Fibroblast of skin of left quadriceps (primary cell): ENCODE measurements at regions not wholly inside any gene's neighbourhood (a gene's known extent, or its start where the extent isn't known, plus 50 kb on each side); places are given as distances from the start of the nearest gene placed in this dataset.
A peak's percentile ranks its signal among the peaks of the same experiment; 100 is the strongest.
"Not testable (repeated sequence)": the region's sequence is repeated elsewhere in the genome, so short reads cannot be mapped to it uniquely, and the experiment has no call there.

Experiments used
- DNase-seq, 2 experiments: peaks; one replicate each; pipeline ENCODE4 v3.0.0-alpha.2; 2013; ENCODE audit warnings: low read depth in 2 of 2

DNA sequence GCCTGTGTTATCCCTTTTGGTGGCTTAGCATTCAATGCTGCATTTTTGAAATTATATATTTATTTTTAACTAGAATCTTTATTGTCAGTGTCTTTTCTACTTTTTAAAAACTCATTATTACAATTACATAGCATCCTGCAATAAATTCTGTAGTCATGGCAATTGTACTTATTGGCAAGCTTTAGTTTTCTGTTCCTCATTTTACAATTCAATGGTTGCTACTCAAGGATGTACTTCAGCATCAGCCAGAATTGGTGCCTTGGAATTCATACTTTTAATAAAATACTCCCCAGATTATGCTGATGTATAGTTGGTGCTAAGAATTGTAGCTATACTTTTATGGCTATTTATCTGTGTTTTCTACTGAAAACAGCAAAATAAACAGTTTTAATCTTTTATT is 1756.8 kb upstream of the SEL1L start:
- no peak for DNase-seq

DNA sequence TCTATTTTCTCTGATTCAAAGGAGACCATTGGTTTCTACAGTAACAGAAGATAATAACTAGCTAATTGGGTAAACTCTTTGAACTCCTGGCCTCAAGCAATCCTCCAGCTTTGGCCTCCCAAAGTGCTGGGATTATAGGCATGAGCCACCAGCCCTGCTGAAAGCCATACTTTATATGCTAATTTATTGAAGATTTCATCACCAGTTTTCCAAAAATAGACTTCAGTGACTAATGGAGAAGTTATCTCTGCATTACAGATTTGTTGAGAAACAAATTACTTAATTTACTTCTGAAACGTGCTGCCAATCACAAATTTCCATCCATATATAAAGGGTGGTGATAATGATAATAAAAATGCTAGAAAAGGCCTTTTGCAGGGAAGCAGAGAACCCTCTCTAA is 1758.1 kb upstream of the SEL1L start:
- DNase-seq = peak; percentile 43 to 46

DNA sequence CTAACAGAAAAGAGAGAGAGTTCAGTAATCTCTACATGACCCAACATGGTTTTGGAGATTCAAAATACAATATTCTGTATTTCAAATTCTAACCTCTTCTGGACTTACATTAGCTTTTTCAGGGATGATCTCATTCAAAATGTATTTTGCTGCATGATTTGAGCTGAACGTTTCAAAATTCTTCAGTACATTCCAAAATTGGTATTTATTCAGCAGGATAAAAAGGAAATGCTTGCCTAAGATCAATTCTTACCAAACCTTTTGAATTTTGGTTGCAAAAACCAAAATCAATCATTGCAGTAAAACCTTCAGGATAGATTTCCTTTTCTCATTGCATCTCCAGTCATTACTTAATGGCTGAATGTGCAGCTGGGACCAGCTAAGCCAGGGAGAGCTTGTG is 1761.3 kb upstream of the SEL1L start:
- peak; percentile 74 to 75 for DNase-seq

DNA sequence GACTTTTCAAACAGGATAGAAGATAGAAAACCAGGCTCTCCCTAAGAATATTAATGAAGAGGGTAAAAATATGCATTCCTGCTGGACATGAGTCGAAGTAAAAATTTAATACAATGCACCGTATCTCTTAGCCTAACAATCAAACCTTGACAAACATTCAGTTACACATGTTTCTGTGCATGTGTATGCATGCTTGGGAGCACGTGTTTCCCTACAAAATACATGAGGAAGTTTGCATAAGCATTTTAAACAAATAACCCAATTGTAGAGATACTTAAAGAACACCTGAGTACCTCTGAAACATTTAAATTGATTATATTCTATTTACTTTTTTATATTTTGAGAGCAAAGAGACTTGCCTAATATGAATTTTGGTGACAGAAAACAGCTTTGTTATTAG is 1763.7 kb upstream of the SEL1L start:
- DNase-seq = no peak

DNA sequence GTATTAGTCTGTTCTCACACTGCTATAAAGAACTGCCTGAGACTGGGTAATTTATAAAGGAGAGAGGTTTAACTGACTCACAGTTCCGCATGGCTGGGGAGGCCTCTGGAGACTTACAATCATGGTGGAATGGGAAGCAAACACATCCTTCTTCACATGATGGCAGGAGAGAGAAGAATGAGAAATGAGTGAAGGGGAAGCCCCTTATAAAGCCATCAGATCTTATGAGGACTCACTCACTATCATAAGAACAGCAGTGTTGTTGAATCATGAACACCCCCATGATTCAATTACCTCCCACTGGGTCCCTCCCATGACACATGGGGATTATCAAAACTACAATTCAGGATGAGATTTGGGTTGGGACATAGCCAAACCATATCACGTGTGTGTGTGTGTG is 1764.4 kb upstream of the SEL1L start:
- DNase-seq = not testable (repeated sequence)

DNA sequence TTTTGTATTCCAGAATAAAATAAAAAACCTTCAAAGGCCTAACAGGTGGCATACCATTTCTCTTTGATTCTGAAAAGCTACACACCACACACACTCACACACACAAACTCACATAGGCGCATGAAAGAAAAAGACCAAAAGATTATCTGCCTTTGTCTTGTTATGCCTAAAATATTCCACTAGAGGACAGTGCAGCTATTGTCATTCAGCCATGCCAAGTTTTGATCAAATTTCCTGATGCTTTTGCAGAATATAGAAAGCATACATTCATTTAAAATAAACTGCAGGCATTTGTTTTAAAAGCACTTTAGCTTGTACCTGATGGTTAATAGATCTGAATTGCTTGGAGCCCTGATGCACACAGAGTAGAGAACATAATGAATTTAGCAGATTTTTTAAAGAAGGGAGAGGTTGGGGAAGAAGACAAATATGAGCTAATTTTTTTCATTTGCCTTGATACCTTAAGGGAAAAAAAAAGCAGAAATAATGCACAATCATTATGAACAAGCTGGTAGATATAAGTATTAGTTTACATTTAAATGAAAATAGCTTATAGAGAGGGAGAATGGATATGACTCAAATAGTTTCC is 1766.9 kb upstream of the SEL1L start:
- DNase-seq = peak; percentile 32 to 40

DNA sequence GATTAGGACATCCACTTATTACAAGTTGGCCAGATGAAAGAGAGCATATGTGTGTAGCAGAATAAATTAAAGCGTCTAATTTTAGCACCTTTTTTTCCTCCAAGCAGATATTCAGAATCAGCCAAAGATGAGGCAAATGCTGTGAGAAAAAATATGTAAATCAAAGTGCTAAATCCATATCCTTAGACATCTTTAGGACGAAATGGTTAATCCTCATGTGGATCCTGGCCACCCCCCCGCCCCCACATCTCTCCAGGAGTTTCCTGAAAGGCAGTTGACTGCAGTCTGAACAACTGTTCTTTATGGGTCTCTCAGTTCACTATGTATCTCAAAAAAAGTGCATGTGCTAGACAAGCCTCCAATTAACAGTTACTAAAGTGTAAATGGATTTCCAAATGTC is 1768.1 kb upstream of the SEL1L start:
- no peak for DNase-seq

DNA sequence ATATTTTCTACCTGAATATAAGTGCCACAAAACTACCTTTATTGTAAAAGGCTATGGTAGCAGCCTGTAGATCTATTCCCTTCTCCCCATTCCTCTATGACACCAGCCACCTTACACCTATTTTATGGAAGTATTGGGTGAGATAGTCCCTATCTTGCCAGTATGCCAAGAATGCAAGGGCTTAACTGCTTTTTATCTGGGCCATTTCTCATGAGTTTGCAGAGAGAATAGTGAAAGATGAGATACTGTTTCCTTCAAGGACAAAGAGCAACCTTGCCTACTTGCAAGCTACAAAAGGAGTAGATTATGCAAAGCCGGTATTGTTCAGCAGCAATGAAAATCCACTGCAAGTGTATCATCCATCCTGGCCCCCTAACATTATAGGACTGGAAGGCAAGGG is 1775.6 kb upstream of the SEL1L start:
- DNase-seq = no peak

DNA sequence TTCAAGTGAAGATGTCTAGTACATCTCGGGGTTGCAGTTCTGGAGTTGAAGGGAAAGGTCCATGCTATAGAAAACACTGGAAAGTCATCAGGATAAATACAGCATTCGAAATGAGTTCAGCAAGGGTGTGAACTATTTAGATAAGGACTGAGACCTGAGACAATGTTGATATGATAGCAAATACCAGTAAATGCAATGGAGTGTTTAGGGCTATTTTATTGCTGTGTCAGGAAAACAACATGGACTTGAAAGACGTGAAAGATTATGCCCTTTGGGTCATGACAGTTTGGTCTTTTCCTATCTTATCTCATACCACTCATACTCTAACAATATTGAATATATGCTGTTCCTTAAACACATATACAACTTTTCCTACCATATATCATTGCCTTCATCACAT is 1776.2 kb upstream of the SEL1L start:
- no peak for DNase-seq

DNA sequence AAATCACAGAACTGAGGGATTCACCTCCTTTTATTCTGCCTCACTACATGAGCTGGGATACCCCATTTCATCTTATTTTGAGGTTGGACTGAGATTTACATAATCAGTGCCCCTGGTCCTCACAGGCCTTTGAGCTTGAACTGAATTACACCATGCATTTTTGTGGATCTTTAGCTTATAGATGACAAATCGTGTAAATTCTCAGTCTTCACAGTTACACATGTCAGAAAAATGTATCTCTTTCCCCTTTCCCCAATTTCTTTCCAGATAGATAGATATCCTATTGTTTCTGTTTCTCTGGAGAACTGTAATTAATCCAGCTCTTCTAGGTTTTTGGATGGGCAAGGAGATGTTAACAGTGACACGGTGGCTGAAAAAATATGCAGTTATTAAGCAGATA is 1778.9 kb upstream of the SEL1L start:
- DNase-seq = peak in 1 of 2 experiments; percentile 12

DNA sequence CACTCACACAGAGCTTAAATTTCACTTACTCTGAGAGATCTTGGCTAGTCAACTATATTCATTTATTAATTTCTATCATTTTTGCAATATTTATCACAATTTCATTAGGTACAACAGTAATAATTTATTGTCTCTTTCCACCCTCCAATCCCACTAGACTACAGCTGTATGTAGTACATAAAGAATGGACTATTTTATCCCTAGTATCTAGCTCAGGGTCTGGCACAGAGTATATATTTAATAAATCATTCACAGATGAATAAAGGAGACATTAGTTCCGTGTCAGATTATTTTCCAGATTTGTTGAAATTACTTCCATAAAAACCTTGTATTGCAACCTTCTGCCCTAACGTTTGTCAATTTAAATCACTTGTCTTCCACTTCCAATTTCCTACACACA is 1781.1 kb upstream of the SEL1L start:
- DNase-seq = no peak

DNA sequence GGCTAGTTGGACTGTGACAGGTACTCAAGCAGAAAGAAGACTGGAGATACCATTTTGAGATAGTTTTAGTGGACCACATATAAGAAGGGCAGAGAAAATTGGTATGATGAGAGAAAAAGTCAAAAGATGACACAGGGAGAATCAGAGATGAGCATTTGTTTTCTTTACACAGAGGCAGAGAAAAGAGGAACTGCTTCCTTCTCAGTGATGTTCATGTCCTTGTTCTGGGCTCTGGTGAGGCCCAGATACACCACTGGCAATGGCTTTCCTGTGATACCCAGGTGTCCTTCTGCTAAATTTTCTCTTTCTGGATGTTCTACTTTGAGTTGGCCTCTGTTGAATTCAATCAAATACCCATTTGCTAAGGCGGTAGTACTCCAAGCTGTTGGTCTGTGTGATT is 1782.7 kb upstream of the SEL1L start:
- no peak for DNase-seq

DNA sequence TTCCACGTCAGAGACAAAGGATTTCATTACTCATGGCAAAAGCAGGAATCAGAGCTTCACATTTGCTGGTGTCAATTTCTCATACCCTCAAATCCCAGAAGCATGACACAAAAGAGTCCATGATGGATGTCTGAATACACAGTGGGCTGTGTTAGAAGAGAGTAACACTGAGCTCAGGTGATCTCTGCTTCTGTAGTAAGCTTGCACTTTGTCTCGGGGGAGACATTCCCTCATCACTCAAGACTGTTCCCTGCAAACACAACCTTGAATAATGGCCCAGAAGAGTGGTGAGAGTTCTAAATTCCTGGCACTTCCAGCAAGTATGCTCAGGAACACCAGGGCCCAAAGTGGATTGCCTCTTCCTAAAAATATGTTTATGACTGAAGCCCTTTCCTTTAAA is 1787.2 kb upstream of the SEL1L start:
- DNase-seq = no peak

DNA sequence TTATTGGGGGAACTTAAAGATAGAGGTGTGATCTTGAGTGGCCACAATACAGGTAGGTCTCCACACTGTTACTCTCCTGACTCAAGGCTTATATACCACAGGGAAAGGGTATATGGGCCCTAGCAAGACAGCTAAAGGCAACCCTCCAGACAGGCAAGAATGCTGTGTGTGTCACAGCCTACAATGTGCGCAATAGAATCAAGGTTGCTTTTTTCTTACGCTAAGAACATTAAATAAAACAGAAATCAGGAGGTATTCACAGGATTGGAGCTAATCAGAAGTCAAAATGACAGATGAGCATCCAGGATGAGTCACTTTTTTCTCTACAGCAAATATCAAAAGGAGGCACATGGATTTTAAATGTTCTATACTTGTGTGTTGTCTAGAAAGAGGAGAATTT is 1797.9 kb upstream of the SEL1L start:
- DNase-seq = no peak

DNA sequence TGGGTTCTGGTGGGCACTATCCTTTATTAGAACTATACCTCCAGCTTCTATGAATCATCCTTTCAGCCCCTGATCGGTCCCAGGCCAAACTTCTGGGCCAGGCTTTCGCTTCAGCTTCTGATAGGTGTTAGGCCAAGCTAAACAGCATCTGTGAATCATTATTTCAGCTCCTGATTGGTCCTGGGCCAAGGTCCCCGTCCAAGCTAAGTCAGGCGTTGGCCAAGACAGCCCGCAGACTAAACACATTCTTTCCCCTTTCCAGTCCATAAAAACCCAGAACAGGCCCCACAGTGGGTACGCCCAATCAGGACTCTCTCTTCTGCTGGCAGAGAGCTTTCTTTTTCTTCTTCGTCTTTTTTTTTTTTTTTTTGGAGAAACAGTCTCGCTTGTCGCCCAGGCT is 1808.9 kb upstream of the SEL1L start:
- DNase-seq = no peak

DNA sequence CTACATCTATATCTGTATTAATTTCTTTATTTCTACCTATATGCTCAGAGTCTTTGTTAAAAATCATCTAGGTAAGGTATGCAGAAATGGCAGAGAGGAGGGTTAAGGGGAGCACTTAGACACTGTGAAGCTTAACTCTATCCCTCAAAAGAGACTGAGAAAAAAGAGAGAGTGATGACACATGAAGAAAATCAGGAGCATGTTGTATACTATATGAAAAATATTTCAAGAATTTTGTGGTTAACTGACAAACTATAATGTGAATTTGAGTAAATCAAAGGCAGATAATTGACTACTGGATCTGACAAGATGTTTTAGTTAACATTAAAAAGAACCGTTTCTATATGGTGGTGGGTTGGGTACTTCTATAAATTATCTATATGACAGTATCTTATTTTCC is 1814.2 kb upstream of the SEL1L start:
- peak; percentile 35 to 46 for DNase-seq

DNA sequence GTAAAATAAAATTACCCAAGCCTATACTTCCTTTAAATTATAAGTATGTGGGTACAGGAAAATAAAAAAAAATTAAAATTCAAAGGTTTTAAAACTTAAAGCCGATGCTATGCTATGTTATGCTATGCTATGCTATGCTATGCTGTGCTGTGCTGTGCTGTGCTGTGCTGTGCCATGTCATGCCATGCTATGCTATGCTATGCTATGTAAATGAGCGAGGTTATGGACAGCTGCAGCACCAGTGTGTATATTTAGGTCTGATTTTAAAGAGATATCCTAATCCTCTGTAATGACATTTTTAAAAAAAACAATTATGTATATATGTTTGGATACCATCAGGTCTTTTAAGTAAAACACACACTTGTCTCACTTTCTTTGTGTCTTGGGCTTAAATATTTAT is 1822.0 kb upstream of the SEL1L start:
- DNase-seq = no peak

DNA sequence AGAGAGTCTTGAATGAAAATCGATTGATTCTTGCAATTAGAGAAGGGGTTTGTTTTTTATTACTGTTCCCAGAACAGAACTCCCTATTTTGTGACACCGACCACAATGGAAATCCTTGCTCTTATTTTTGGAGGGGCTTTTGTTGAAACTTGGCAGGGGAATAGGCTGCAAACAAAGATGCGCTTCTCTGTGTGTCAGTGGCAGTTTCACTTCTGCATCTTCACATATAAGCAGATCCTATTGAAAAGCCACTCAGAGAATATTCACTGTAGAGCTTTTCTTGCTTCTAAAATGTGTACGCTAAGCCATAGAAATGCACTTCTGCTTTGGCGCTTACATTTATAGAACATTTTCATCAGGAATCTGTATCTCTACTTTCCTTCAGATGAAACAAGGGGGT is 1822.4 kb upstream of the SEL1L start:
- no peak for DNase-seq

DNA sequence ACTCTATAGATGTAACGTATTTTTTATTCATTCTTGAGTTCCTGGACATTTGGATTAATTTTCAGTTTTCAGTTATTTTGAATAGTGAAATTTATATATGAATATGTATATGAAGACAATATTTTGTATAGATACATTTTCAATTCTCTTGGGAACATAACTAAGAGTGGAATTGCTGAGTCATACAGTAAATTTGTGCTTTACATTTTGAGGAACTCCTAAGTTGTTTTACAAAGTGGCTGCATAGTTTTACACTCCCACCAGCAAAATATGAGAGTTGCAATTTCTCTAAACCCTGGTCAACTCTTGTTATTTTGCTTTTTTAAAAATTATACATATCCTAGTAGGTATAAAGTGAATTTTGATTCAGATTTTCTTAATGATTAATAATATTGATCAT is 1838.6 kb upstream of the SEL1L start:
- DNase-seq = no peak

DNA sequence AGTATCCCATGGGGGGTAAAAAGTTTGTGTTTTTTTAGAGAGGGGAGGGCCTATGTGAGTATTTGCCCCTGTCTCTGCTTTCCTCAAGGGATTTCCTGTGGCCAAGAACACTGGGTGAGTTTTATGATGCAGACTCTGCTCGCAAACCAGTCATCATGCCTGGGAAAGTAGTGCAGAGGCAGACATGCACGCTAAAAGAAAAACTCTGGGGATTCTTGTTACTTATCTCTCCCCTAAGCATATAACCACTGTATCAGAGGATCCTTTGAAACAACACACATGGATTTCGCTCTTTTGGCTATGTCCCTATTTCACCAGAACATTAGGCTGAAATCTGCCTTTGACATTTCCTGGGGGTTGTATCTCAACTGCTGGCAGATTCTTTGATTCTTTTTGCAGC is 1845.8 kb upstream of the SEL1L start:
- no peak for DNase-seq

DNA sequence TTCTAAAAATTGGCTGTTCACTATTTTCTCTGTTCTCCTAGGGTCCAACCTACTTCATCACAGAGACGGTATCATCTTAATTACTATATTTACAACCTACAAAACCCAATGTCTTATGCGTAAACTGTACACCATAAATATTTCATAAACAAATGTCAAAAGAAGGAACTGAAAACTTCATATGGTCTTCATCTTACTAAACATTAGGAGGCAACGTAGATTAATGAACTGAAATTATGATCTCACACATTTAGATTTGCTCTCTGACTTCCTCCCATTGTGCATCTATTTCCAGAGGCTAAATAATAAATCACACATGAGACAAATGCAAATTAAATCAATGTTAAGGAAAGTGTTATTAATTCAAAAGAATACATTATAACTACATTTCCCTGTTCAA is 1850.6 kb upstream of the SEL1L start:
- no peak for DNase-seq

DNA sequence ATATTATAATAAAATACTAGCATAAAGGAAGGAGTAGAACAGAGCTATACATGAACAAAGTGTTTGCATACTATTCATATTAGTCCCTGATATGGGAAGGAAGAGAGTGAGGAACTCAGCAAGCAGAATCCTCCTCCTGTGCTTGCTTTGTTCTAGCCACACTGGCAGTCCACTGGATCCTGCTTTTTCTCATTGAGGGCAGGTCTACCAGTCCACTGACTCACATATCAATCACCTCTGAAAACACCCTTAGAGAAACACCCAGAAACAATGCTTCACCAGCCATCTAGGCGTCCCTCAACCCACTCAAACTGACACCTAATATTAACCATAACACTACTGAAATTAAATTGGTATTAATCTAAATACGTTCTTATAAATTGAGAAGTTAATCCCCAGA is 1861.7 kb upstream of the SEL1L start:
- DNase-seq = no peak

DNA sequence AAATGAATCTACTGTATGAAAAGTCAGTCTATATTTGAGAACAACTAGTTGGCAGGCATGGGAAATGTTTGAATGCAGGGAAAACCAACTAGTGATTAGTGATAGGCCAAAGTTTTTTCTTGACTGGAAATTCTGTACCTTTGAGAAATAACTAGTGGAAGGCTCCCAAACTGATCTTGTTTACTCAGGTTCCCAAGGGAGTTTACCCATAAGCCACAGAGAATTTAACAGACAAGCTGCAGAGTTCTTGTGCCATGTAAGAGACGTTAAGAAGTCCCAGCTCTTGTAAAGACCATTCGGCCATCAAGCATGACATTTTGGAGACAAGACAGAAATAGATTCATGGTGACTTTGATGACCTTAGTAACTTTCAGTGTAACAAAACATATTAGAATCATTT is 1882.8 kb upstream of the SEL1L start:
- no peak for DNase-seq

DNA sequence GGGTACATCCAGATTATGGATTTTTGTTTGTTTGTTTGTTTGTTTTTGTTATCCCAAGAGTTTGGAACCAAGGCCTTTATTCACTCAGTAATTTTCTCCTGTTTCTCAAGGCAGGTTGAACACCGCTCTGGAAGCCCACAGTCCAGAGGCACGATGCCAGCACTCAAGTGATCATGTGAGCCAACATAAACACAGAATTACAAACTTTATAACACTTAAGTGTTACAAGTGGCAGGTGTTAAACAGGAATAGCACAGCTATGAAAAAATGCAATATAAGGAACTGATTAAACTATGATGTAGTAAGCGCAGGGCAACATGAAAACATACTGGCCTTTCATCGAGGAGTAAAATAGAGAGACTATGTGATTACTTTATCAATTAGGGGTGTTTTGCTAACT is 1885.8 kb upstream of the SEL1L start:
- DNase-seq = no peak

DNA sequence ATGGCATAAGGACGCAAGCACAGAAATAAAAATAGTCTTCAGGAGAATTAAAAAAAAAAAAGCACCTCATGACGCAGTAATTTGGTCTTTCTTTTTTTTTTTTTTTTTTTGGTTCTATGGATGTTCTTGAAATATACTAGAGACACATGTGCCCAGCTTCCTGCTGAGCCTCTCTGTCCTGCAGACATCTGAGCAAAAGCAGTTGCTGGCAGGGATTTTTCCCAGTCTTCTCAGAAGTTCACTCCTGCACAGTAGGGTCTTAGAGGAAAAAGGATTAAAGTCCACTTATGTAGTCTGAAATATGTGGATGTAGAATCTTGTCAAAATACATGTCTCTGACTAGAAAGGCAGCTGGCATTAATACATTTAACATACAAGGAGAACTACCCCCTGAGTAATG is 1888.1 kb upstream of the SEL1L start:
- no peak for DNase-seq
